SJCRH30 (cell line): ENCODE measurements at regions not wholly inside any gene's neighbourhood (a gene's known extent, or its start where the extent isn't known, plus 50 kb on each side); places are given as distances from the start of the nearest gene placed in this dataset.
"Not testable (repeated sequence)": the region's sequence is repeated elsewhere in the genome, so short reads cannot be mapped to it uniquely, and the experiment has no call there.

Experiments used
- DNase-seq, 2 experiments: peaks; one replicate each; pipeline ENCODE4 v3.0.0-alpha.2; 2015 to 2020
- H3K27ac ChIP-seq: fragments of 250-450 bp; sonication (Bioruptor Pico); 2 replicates; pipeline ENCODE4 v1.5.1; 2020; ENCODE audit warnings: mild to moderate bottlenecking, moderate library complexity
- H3K27me3 ChIP-seq: fragments of 250-450 bp; sonication (Bioruptor Pico); 2 replicates; pipeline ENCODE4 v1.5.1; 2020; ENCODE audit warnings: mild to moderate bottlenecking, moderate library complexity
- H3K36me3 ChIP-seq: fragments of 250-450 bp; sonication (Bioruptor Pico); 2 replicates; pipeline ENCODE4 v1.5.1; 2020; ENCODE audit warnings: mild to moderate bottlenecking, moderate library complexity
- H3K4me1 ChIP-seq: fragments of 250-450 bp; sonication (Bioruptor Pico); 2 replicates; pipeline ENCODE4 v1.5.1; 2020; ENCODE audit warnings: mild to moderate bottlenecking, moderate library complexity
- H3K4me3 ChIP-seq: fragments of 250-450 bp; sonication (Bioruptor Pico); 2 replicates; pipeline ENCODE4 v1.5.1; 2020; ENCODE audit warnings: mild to moderate bottlenecking, moderate library complexity
- H3K9me3 ChIP-seq: fragments of 250-450 bp; sonication (Bioruptor Pico); replicated peaks from 2 replicates; pipeline ENCODE4 v1.5.1; 2020; ENCODE audit warnings: mild to moderate bottlenecking, moderate library complexity

DNA sequence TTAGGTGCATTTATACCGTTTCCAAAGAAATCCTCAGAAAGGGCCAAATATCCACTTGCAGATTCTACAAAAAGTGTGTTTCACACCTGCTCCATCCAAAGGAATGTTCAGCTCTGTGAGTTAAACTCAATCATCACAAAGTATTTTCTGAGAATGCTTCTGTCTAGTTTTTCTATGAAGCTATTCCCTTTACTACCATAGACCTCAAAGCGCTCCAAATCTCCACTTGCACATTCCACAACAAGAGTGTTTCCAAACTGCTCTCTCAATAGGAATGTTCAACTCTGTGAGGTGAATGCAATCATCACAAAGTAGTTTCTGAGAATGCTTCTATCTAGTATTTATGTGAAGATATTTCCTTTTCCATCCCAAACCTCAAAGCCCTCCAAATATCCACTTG lies 412.7 kb upstream of the WSB1 start:
- not testable (repeated sequence) for H3K27ac ChIP-seq, H3K27me3 ChIP-seq, H3K4me3 ChIP-seq, H3K4me1 ChIP-seq, H3K36me3 ChIP-seq, DNase-seq, H3K9me3 ChIP-seq

DNA sequence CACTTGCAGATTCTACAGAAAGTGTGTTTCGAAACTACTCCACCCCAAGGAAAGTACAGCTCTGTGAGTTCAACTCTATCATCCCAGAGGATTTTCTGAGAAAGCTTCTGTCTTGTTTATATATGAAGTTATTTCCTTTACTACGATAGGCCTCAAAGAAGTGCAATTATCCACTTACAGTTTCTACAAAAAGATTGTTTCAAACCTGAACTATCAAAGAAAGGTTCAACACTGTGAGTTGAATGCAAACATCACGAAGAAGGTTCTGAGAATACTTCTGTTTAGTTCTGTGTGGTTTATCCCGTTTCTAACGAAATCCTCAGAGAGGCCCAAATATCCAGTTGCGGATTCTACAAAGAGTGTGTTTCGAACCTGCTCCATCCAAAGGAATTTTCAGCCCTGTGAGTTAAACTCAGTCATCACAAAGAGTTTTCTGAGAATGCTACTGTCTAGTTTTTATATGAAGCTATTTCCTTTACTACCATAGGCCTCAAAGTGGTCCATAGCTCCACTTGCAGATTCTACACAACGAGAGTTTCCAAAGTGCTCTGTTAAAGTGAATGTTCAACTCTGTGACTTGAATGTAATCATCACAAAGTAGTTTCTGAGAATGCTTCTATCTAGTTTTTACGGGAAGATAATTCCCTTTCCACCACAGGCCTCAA lies 411.7 kb upstream of the WSB1 start:
- H3K27ac ChIP-seq, H3K4me1 ChIP-seq, H3K27me3 ChIP-seq, H3K9me3 ChIP-seq, DNase-seq, H3K4me3 ChIP-seq, H3K36me3 ChIP-seq: not testable (repeated sequence)

DNA sequence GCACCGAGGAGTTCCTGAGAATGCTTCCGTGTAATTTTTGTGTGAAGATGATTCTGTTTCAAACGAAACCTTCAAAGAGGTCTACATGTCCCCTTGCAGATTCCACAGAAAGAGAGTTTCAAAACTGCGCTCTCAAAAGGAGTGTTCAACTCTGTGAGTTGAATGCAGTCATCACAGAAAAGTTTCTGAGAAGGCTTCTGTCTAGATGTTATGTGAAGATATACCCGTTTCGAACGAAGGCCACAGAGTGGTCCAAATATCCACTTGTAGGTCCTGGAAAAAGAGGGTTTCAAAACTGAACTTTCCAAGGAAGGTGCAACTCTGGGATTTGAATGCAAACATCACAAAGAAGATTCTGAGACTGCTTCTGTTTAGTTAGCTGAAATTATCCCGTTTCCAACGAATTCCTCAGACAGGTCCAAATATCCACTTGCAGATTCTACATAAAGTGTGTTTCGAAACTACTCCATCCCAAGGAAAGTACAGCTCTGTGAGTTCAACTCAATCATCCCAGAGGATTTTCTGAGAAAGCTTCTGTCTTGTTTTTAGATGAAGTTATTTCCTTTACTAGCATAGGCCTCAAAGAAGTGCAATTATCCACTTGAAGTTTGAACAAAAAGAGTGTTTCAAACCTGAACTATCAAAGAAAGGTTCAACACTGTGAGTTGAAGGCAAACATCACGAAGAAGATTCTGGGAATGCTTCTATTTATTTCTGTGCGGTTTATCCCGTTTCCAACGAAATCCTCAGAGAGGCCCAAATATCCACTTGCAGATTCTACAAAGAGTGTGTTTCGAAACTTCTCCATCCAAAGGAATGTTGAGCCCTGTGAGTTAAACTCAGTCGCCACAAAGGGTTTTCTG lies 409.8 kb upstream of the WSB1 start:
- H3K27ac ChIP-seq, H3K4me3 ChIP-seq, H3K4me1 ChIP-seq, H3K36me3 ChIP-seq, H3K27me3 ChIP-seq, DNase-seq, H3K9me3 ChIP-seq: not testable (repeated sequence)

DNA sequence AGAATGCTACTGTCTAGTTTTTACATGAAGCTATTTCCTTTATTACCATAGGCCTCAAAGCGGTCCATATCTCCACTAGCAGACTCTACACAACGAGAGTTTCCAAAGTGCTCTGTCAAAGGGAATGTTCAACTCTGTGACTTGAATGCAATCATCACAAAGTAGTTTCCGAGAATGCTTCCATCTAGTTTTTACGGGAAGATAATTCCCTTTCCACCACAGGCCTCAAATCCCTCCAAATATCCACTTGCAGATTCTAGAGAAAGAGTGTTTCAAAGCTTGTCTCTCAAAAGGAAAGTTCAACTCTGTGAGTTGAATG lies 409.2 kb upstream of the WSB1 start:
- not testable (repeated sequence) for H3K36me3 ChIP-seq, H3K4me1 ChIP-seq

DNA sequence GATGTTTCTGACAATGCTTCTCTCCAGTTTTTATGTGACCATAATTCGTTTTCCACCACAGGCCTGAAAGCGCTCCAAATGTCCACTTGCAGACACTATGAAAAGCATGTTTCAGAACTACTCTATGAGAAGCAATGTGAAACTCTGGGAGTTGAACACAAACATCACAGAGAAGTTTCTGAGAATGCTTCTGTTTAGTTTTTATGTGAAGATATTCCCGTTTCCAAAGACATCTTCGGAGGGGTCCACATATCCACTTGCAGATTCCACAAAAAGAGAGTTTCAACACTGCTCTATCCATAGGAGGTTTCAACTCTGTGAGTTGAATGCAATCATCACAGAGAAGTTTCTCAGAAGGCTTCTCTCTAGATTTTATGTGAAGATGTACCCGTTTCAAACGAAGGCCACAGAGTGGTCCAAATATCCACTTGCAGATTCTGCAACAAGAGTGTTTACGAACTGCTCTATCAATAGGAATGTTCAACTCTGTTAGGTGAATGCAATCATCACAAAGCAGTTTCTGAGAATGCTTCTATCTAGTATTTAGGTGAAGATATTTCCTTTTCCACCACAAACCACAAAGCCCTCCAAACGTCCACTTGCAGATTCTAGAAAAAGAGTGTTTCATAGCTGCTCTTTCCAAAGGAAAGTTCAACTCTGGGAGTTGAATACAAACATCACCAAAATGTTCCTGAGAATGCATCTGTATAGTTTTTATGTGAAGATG lies 408.5 kb upstream of the WSB1 start:
- H3K9me3 ChIP-seq = not testable (repeated sequence)
- peak in 1 of 2 experiments; percentile 40 for DNase-seq

More for the DNA sequence above, 409.2 kb upstream of the WSB1 start:
- DNase-seq, H3K9me3 ChIP-seq, H3K27ac ChIP-seq, H3K27me3 ChIP-seq, H3K4me3 ChIP-seq: not testable (repeated sequence)

More for the DNA sequence above, 408.5 kb upstream of the WSB1 start:
- not testable (repeated sequence) for H3K4me1 ChIP-seq, H3K27ac ChIP-seq, H3K36me3 ChIP-seq, H3K4me3 ChIP-seq, H3K27me3 ChIP-seq
